ENCODE measurements at regions not wholly inside any gene's neighbourhood (a gene's known extent, or its start where the extent isn't known, plus 50 kb on each side); places are given as distances from the start of the nearest gene placed in this dataset.

DNA sequence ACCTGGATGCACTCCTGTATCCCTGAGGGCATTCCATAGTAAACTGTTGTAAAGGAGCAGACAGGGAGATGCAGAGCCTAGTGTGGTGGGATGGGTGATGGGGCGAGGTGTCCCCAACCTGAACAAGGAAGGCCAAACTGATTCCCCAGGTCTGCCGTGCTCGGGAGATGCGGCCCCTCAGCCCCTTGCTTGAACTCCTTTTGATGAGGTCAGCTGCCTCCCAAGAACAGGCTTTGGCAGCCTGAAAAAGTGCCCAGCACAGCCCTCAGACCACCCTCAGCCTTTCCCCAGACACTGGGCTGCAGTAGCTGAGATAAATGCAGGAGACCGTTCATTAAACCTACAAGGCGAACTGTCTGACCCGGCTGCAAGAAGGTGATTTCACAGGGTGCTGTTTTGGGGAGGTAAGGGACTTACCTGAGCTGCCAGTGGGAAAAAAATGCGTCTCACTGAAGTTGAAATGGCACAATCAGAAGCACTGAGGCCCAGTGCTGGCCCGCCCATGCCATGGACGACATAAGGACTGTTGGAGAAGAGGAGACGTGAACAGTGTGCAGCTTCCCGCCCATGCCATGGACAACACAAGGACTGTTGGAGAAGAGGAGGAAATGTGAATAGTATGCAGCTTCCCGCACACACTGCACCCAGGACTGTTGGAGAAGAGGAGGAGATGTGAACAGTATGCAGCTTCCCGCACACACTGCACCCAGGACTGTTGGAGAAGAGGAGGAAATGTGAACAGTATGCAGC lies 148.4 kb upstream of the FAM20C start (continued):
- TF ChIP-seq, protein P1, sequence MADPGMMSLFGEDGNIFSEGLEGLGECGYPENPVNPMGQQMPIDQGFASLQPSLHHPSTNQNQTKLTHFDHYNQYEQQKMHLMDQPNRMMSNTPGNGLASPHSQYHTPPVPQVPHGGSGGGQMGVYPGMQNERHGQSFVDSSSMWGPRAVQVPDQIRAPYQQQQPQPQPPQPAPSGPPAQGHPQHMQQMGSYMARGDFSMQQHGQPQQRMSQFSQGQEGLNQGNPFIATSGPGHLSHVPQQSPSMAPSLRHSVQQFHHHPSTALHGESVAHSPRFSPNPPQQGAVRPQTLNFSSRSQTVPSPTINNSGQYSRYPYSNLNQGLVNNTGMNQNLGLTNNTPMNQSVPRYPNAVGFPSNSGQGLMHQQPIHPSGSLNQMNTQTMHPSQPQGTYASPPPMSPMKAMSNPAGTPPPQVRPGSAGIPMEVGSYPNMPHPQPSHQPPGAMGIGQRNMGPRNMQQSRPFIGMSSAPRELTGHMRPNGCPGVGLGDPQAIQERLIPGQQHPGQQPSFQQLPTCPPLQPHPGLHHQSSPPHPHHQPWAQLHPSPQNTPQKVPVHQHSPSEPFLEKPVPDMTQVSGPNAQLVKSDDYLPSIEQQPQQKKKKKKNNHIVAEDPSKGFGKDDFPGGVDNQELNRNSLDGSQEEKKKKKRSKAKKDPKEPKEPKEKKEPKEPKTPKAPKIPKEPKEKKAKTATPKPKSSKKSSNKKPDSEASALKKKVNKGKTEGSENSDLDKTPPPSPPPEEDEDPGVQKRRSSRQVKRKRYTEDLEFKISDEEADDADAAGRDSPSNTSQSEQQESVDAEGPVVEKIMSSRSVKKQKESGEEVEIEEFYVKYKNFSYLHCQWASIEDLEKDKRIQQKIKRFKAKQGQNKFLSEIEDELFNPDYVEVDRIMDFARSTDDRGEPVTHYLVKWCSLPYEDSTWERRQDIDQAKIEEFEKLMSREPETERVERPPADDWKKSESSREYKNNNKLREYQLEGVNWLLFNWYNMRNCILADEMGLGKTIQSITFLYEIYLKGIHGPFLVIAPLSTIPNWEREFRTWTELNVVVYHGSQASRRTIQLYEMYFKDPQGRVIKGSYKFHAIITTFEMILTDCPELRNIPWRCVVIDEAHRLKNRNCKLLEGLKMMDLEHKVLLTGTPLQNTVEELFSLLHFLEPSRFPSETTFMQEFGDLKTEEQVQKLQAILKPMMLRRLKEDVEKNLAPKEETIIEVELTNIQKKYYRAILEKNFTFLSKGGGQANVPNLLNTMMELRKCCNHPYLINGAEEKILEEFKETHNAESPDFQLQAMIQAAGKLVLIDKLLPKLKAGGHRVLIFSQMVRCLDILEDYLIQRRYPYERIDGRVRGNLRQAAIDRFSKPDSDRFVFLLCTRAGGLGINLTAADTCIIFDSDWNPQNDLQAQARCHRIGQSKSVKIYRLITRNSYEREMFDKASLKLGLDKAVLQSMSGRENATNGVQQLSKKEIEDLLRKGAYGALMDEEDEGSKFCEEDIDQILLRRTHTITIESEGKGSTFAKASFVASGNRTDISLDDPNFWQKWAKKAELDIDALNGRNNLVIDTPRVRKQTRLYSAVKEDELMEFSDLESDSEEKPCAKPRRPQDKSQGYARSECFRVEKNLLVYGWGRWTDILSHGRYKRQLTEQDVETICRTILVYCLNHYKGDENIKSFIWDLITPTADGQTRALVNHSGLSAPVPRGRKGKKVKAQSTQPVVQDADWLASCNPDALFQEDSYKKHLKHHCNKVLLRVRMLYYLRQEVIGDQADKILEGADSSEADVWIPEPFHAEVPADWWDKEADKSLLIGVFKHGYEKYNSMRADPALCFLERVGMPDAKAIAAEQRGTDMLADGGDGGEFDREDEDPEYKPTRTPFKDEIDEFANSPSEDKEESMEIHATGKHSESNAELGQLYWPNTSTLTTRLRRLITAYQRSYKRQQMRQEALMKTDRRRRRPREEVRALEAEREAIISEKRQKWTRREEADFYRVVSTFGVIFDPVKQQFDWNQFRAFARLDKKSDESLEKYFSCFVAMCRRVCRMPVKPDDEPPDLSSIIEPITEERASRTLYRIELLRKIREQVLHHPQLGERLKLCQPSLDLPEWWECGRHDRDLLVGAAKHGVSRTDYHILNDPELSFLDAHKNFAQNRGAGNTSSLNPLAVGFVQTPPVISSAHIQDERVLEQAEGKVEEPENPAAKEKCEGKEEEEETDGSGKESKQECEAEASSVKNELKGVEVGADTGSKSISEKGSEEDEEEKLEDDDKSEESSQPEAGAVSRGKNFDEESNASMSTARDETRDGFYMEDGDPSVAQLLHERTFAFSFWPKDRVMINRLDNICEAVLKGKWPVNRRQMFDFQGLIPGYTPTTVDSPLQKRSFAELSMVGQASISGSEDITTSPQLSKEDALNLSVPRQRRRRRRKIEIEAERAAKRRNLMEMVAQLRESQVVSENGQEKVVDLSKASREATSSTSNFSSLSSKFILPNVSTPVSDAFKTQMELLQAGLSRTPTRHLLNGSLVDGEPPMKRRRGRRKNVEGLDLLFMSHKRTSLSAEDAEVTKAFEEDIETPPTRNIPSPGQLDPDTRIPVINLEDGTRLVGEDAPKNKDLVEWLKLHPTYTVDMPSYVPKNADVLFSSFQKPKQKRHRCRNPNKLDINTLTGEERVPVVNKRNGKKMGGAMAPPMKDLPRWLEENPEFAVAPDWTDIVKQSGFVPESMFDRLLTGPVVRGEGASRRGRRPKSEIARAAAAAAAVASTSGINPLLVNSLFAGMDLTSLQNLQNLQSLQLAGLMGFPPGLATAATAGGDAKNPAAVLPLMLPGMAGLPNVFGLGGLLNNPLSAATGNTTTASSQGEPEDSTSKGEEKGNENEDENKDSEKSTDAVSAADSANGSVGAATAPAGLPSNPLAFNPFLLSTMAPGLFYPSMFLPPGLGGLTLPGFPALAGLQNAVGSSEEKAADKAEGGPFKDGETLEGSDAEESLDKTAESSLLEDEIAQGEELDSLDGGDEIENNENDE (IDR thresholded peaks at IDR 0.05; ENCODE audit: insufficient replicate concordance, low read length), result no peak
- TF ChIP-seq JUN (IDR thresholded peaks at IDR 0.05; ENCODE audit: low read depth, low read length) (no peak), RFX5 (IDR thresholded peaks at IDR 0.05; ENCODE audit: borderline replicate concordance, low read depth, low read length) (no peak), TAF1 (IDR thresholded peaks at IDR 0.05; ENCODE audit: low read depth, low read length) (no peak), BRCA1 (IDR thresholded peaks at IDR 0.05; ENCODE audit: low read depth, low read length) (no peak), CBX5 (IDR thresholded peaks at IDR 0.05; ENCODE audit: low read depth, low read length) (no peak)
- TF ChIP-seq, protein P2, sequence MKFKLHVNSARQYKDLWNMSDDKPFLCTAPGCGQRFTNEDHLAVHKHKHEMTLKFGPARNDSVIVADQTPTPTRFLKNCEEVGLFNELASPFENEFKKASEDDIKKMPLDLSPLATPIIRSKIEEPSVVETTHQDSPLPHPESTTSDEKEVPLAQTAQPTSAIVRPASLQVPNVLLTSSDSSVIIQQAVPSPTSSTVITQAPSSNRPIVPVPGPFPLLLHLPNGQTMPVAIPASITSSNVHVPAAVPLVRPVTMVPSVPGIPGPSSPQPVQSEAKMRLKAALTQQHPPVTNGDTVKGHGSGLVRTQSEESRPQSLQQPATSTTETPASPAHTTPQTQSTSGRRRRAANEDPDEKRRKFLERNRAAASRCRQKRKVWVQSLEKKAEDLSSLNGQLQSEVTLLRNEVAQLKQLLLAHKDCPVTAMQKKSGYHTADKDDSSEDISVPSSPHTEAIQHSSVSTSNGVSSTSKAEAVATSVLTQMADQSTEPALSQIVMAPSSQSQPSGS (IDR thresholded peaks at IDR 0.05; ENCODE audit: low read length), result no peak
- TF ChIP-seq, protein P3, sequence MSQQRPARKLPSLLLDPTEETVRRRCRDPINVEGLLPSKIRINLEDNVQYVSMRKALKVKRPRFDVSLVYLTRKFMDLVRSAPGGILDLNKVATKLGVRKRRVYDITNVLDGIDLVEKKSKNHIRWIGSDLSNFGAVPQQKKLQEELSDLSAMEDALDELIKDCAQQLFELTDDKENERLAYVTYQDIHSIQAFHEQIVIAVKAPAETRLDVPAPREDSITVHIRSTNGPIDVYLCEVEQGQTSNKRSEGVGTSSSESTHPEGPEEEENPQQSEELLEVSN (IDR thresholded peaks at IDR 0.05), result no peak

Measured in H1 (cell line).